ENCODE measurements at regions not wholly inside any gene's neighbourhood (a gene's known extent, or its start where the extent isn't known, plus 50 kb on each side); places are given as distances from the start of the nearest gene placed in this dataset.

GRCh38 chr21:31599013-31599412 lies 60.5 kb upstream of the SOD1 start:
- H3K27me3 ChIP-seq (ENCODE audit: low read depth), result no peaks in the 10 kb centered on the region

DNA sequence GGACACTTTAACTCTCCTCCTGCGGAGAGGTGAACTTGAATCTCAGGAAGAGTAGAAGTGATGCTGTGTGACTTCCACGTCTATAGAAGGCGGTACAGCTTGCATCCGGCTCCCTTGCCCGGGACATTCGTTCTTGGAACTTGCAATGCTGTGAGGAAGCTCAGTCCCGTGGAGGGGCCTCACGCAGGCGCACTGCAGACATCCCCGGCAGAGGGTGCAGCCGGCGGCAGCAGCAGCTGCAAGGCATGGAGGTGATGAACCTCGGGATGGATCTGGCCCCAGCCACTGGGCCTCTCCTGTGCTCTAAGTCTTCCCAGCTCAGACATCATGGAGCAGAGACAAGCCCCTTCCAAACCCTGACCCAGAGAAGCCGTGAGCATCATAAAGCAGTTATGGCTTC lies 61.8 kb upstream of the SOD1 start:
- Histone ChIP-seq H3K36me3 (no peaks in the 10 kb centered on the region), H3K27ac (no peak overlapping the region), H3K4me1 (no peaks in the 10 kb centered on the region), H3K9me3 (no peaks in the 10 kb centered on the region), H3K4me3 (no peak overlapping the region), H3K27me3 (ENCODE audit: low read depth) (no peaks in the 10 kb centered on the region)
- TF ChIP-seq CTCF (IDR thresholded peaks at IDR 0.05), result no peak
- no peak for ATAC-seq
- intact Hi-C loops (cut with DNase I), result no loop called here
- no peak for DNase-seq

More at GRCh38 chr21:31599013-31599412, 60.5 kb upstream of the SOD1 start:
- TF ChIP-seq CTCF (IDR thresholded peaks at IDR 0.05), result no peak
- no peaks in the 10 kb centered on the region for H3K9me3 ChIP-seq
- H3K4me3 ChIP-seq, result no peak overlapping the region
- H3K27ac ChIP-seq, result no peak overlapping the region
- no peaks in the 10 kb centered on the region for H3K4me1 ChIP-seq
- DNase-seq, result no peak
- ATAC-seq, result no peak
- no peaks in the 10 kb centered on the region for H3K36me3 ChIP-seq
- intact Hi-C loops (cut with DNase I), result no loop called here

DNA sequence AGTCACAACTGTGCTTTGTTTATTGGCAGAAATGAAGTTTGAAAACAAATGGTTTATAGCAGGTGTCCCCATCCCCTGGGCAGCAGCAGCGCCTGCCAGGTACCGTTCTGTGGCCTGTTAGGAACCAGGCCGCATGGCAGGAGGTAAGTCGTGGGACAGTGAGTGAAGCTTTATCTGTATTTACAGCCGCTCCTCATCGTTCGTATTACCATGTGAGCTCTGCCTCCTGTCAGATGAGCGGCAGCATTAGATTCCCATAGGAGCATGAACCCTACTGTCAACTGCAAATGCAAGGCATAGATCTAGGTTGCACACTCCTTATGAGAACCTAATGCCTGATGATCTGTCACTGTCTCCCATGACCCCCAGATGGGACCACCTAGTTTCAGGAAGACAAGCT lies 63.4 kb upstream of the SOD1 start:
- H3K9me3 ChIP-seq, result no peaks in the 10 kb centered on the region
- no peaks in the 10 kb centered on the region for H3K36me3 ChIP-seq
- TF ChIP-seq CTCF (IDR thresholded peaks at IDR 0.05), result no peak
- intact Hi-C loops (cut with DNase I), result no loop called here
- H3K4me1 ChIP-seq, result no peaks in the 10 kb centered on the region
- no peak overlapping the region for H3K4me3 ChIP-seq
- H3K27ac ChIP-seq, result no peak overlapping the region
- H3K27me3 ChIP-seq (ENCODE audit: low read depth), result no peaks in the 10 kb centered on the region
- DNase-seq (no peak), ATAC-seq (no peak)

GRCh38 chr21:31594726-31595125 lies 64.8 kb upstream of the SOD1 start:
- TF ChIP-seq CTCF (IDR thresholded peaks at IDR 0.05), result no peak
- Histone ChIP-seq H3K9me3 (no peaks in the 10 kb centered on the region), H3K27me3 (ENCODE audit: low read depth) (no peaks in the 10 kb centered on the region), H3K36me3 (no peaks in the 10 kb centered on the region), H3K4me3 (no peak overlapping the region), H3K4me1 (no peaks in the 10 kb centered on the region), H3K27ac (no peak overlapping the region)
- intact Hi-C loops (cut with DNase I), result no loop called here
- ATAC-seq, result no peak
- DNase-seq, result no peak

GRCh38 chr21:31594279-31594678 lies 65.2 kb upstream of the SOD1 start:
- H3K4me3 ChIP-seq, result no peak overlapping the region
- DNase-seq, result no peak
- H3K4me1 ChIP-seq, result no peaks in the 10 kb centered on the region
- intact Hi-C loops (cut with DNase I), result no loop called here
- no peak for ATAC-seq
- H3K27ac ChIP-seq, result no peak overlapping the region
- no peaks in the 10 kb centered on the region for H3K36me3 ChIP-seq
- no peak for TF ChIP-seq CTCF (IDR thresholded peaks at IDR 0.05)
- H3K27me3 ChIP-seq (ENCODE audit: low read depth), result no peaks in the 10 kb centered on the region
- no peaks in the 10 kb centered on the region for H3K9me3 ChIP-seq

DNA sequence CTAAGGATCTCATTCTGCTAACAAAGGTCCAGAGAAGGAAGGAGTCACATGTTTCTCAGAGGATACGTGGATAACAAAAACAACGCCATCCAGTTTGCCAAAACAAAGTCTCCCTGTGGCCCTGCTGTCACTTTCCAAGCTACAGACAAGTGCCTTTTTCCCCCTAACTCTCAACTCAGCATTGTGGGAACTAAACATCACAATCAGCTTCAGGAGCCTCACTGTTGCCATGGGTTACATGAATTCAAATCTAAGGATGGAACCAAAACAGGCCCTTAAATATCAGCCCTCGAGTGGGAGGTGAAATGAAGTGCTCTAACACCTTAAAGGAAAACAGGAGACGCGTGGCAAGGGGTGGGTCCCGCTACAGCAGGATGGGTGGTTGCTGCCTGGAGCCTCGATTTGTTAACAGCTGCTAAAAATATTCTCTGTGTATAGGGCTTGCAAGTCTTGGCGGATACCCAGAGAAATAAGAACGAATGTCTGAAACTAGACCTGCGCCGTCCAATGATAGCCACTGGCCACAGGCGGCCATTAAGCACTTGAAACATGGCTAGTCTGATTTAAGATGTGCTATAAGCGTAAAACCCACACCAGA lies 66.4 kb upstream of the SOD1 start:
- H3K9me3 ChIP-seq, result no peaks in the 10 kb centered on the region
- H3K36me3 ChIP-seq, result no peaks in the 10 kb centered on the region
- ATAC-seq (no peak), DNase-seq (no peak)
- no peak overlapping the region for H3K27ac ChIP-seq
- TF ChIP-seq CTCF (IDR thresholded peaks at IDR 0.05), result no peak
- no peaks in the 10 kb centered on the region for H3K27me3 ChIP-seq (ENCODE audit: low read depth)
- intact Hi-C loops (cut with DNase I), result no loop called here
- no peaks in the 10 kb centered on the region for H3K4me1 ChIP-seq
- no peak overlapping the region for H3K4me3 ChIP-seq
